Stimulated activated CD8-positive, alpha-beta memory T cell treated with anti-CD3 and anti-CD28 coated beads, Interleukin-15, amount 100 ng/mL, for 24 hours (primary cell): ENCODE measurements at regions not wholly inside any gene's neighbourhood (a gene's known extent, or its start where the extent isn't known, plus 50 kb on each side); places are given as distances from the start of the nearest gene placed in this dataset.

ENCODE experiments used
- DNase-seq: peaks from one replicate; pipeline ENCODE4 v3.0.0-alpha.2; 2020; ENCODE audit warnings: low read depth

GRCh38 chr5:72055636-72056035 lies 51.6 kb upstream of the MAP1B start:
- DNase-seq = no peak
